GM18909 (cell line): ENCODE measurements at regions not wholly inside any gene's neighbourhood (a gene's known extent, or its start where the extent isn't known, plus 50 kb on each side); places are given as distances from the start of the nearest gene placed in this dataset.
"Not testable (repeated sequence)": the region's sequence is repeated elsewhere in the genome, so short reads cannot be mapped to it uniquely, and the experiment has no call there.

ENCODE experiments used
- ATAC-seq: cut with Tn5 transposase; IDR thresholded peaks from one replicate; pipeline ENCODE4 v1.9.1; 2021; ENCODE audit warnings: mild to moderate bottlenecking; ENCODE audit not compliant: unreplicated experiment, poor library complexity

DNA sequence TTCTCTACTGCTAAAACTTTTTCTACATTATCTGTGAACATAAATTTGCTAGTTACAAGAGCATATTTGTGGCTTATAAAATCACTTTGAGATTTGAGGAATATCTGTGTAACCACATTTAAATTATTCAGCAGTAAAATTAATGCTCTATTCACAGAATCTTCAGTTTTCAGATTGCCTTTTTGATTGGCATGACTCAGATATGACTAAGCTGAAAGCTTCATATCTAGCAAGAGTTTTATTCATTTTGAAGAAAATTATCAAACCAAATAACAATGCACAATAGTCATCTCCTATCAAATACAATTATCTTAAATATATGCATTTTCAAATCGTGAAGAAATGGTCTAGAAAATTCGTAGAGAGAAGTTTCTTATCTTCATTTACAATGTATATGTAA, 1498.2 kb upstream of the B3GALT2 start:
- ATAC-seq, result no peak

GRCh38 chr1:194658090-194658439, 1471.7 kb upstream of the B3GALT2 start:
- ATAC-seq, result no peak

GRCh38 chr1:194654956-194655355, 1468.5 kb upstream of the B3GALT2 start:
- no peak for ATAC-seq

DNA sequence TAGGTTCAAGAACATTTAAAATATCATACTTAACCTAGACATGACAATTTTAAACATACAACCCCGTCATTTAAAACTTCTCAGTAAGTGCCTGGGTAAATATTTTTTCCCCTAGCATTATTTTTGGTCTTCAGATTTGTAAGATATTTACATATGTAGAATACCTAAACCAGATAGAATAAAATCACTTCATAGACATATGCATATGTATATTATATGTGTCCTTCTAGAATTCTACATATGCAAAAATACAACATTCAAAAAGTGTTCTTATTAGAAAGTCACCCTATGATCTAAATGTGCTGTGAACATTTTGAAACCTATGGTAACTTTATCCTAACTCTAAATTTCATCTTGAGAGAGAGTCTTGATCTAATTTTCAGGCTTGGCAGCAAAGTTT, 1467.0 kb upstream of the B3GALT2 start:
- no peak for ATAC-seq

DNA sequence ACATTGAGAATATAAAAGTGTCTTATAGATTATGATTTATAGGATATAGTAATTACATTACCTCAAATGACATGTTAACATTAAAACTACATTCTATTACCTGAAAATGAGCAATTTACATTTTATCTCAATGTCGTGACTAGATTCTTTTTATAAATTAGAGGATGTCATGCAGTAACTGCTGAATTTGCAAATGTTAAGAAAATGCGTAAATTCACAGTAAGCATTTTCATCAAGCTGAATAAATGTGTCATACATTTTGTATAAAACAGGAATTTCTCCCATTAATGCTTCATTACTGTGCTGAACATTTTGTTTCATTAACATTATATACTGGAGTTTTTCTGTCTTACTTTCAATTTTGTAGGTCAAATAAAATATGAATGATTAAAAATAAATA, 1460.7 kb upstream of the B3GALT2 start:
- no peak for ATAC-seq

DNA sequence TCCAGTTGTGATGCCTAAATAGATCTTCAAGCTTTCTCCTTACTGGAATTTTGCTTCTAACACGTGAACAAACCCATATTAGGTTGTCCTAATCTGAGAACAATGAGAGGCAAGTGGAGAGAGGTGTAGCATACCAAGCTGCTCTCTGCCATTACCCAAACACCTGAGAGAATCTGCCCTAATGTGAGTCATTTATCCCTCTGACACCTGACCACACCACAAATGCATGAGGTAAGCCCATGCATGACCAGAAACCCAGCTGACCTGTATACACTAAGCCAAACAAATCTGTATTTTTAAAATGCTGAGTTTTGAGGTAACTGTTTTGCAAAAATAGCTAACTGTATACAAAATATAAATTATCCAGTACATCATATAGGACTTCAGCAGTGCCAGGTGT, 1458.1 kb upstream of the B3GALT2 start:
- no peak for ATAC-seq

- ATAC-seq, result no peak
Measured at GRCh38 chr1:194640322-194640721, 1453.9 kb upstream of the B3GALT2 start.

GRCh38 chr1:194629011-194629410, 1442.6 kb upstream of the B3GALT2 start:
- no peak for ATAC-seq

- ATAC-seq, result no peak
Measured at GRCh38 chr1:194624833-194625232, 1438.4 kb upstream of the B3GALT2 start.

GRCh38 chr1:194618101-194618500, 1431.7 kb upstream of the B3GALT2 start:
- no peak for ATAC-seq

DNA sequence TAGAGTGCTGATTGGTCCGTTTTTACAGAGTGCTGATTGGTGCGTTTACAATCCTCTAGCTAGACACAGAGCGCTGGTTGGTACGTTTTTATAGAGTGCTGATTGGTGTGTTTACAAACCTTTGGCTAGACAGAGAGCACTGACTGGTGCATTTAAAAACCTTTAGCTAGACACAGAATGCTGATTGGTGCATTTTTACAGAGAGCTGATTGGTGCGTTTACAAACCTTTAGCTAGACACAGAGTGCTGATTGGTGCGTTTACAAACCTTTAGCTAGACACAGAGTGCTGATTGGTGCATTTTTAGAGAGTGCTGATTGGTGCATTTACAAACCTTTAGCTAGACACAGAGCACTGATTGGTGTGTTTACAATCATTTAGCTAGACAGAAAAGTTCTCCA, 1430.9 kb upstream of the B3GALT2 start:
- not testable (repeated sequence) for ATAC-seq

GRCh38 chr1:194616835-194617234, 1430.4 kb upstream of the B3GALT2 start:
- no peak for ATAC-seq

DNA sequence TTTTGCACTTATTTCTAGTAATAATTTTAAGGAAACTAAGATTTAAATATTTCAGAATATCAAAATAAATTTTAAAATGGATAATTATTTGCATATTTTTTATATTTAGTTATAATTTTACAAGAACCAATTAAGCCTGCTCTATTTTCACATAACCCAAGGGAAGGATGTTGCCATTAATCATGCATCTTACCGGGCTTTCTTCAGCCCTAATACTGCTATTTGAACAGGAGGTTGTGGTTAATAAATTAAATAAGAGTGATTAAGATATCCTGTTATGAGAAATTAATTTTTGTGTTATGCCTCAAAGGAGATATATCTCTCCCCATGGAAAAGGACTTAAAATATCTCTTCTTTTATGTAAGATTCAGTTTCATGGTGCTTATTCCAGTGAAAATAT, 1415.8 kb upstream of the B3GALT2 start:
- ATAC-seq, result no peak

- no peak for ATAC-seq
Measured at GRCh38 chr1:194600716-194601115, 1414.3 kb upstream of the B3GALT2 start.

DNA sequence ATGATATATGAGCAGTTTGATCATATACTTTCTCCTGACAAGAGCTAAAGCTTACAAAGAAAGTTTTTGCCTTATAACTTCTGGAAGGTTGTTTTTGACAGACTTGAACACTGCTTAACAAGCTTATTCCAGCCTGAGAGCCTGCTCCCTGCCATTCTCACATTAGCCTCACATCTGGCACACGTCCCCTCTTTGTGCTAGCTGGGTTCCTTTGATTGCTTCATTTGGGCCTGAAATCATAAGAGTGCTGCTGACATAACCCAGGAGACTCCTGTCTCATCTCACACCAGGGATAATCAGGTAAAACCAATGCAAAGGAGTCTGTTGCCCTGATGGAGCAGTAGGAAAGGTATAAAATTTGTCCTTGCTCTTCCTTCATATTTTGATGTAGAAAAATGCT, 1411.7 kb upstream of the B3GALT2 start:
- no peak for ATAC-seq

- no peak for ATAC-seq
Measured at GRCh38 chr1:194586302-194586701, 1399.9 kb upstream of the B3GALT2 start.

DNA sequence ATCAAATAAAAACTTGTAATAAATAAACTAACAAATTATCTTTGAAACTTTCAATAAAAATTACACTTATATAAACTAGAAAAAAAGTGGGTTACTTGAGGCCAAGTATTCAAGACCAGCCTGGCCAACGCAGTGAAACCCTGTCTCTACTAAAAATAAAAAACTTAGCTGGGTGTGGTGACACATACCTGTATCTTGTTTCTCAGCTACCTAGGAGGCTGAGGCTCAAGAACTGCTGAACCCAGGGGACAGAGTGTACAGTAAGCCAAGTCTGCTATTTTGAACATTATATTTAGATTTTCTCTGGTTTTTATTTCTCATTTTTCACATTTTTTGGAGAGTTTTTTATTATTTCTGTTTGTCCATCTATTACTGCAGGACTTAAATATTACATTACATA, 1397.6 kb upstream of the B3GALT2 start:
- ATAC-seq, result no peak

- ATAC-seq, result no peak
Measured at GRCh38 chr1:194570476-194570875, 1384.1 kb upstream of the B3GALT2 start.

- no peak for ATAC-seq
Measured at GRCh38 chr1:194568610-194569009, 1382.2 kb upstream of the B3GALT2 start.

GRCh38 chr1:194548071-194548470, 1361.7 kb upstream of the B3GALT2 start:
- no peak for ATAC-seq

- no peak for ATAC-seq
Measured at GRCh38 chr1:194544012-194544411, 1357.6 kb upstream of the B3GALT2 start.

DNA sequence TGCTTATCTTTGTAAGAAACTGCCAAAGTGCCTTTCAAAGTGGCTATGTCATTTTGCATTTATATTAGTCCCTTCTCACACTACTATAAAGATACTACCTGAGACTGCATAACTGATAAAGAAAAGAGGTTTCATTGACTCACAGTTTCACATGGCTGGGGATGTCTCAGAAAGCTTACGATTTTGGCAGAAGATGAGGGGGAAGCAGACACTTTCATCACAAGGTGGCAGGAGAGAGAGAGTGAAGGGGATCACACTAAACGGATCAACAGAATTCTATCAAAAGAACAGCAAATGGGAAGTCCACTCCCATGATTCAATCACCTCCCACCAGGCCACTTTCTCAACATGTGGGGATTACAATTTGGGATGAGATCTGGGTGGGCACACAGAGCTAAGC, 1352.0 kb upstream of the B3GALT2 start:
- ATAC-seq, result no peak

DNA sequence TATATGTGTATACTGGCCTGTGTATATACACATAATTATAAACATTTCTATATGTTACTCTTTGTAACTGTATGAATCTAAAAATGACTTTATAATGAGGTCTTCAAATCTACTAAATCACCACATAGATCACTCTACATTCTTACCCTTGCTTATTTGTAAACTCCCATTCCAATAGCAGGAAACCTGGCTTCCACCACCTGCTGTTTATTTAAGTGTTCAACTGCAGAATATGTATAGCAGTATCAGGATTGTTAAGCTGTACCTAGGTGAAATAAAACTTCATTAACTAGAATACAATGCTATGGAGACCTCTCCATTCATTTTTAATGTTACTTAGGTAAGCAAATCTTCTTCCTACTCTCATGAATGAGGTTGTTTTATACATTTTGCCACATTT, 1351.1 kb upstream of the B3GALT2 start:
- ATAC-seq, result no peak
